Caco-2 (cell line): ENCODE measurements at regions not wholly inside any gene's neighbourhood (a gene's known extent, or its start where the extent isn't known, plus 50 kb on each side); places are given as distances from the start of the nearest gene placed in this dataset.
"Not testable (repeated sequence)": the region's sequence is repeated elsewhere in the genome, so short reads cannot be mapped to it uniquely, and the experiment has no call there.

Experiments
- BruUV-seq: library from RNA; stranded (reverse); fragments of 400-500 nt; replicated peaks from 2 replicates; lab custom pipeline; 2021; lab: Mats Ljungman, UMichigan
- CTCF ChIA-PET: fragments of 300-600 bp; sonication (Branson Sonifier 250); formaldehyde crosslinking; loops from one replicate; lab custom pipeline; 2022; ENCODE audit warnings: antibody characterized with exemption; lab: Charles Lee
- POLR2A ChIA-PET: fragments of 300-600 bp; sonication (Branson Sonifier 250); formaldehyde crosslinking; loops from one replicate; lab custom pipeline; 2022; ENCODE audit warnings: antibody characterized with exemption; lab: Charles Lee
- DNase-seq, 2 experiments: peaks; one replicate each; pipeline versions ENCODE4 v3.0.0 to v3.0.0-alpha.2; 2020 to 2022
- H3K27me3 ChIP-seq: replicated peaks from 2 replicates; pipeline ENCODE4 v1.6.0; 2011; ENCODE audit warnings: low read length; ENCODE audit not compliant: control insufficient read depth, insufficient read depth
- H3K36me3 ChIP-seq: 2 replicates; pipeline ENCODE4 v1.5.1; 2011; ENCODE audit warnings: low read length; ENCODE audit not compliant: control insufficient read depth, insufficient read depth
- H3K4me1 ChIP-seq: fragments of 250-450 bp; sonication (Bioruptor Pico); 2 replicates; pipeline ENCODE4 v1.5.1; 2020; ENCODE audit warnings: mild to moderate bottlenecking
- H3K4me3 ChIP-seq: 2 replicates; pipeline ENCODE4 v1.5.1; 2011; ENCODE audit warnings: low read depth, mild to moderate bottlenecking, control low read depth, low read length
- H3K9me3 ChIP-seq: fragments of 250-450 bp; sonication (Bioruptor Pico); 2 replicates; pipeline ENCODE4 v1.5.1; 2020; ENCODE audit warnings: mild to moderate bottlenecking, moderate library complexity
- H3K27ac Mint-ChIP-seq: one replicate; pipeline ENCODE4 v1.8.0; 2022; ENCODE audit warnings: mixed read lengths; ENCODE audit not compliant: unreplicated experiment
- H3K27me3 Mint-ChIP-seq: one replicate; pipeline ENCODE4 v1.8.0; 2022; ENCODE audit warnings: mixed read lengths; ENCODE audit not compliant: insufficient read depth, unreplicated experiment
- H3K36me3 Mint-ChIP-seq: one replicate; pipeline ENCODE4 v1.8.0; 2022; ENCODE audit warnings: mild to moderate bottlenecking, mixed read lengths; ENCODE audit not compliant: insufficient read depth, unreplicated experiment
- H3K4me1 Mint-ChIP-seq: one replicate; pipeline ENCODE4 v1.8.0; 2022; ENCODE audit warnings: low read depth, mixed read lengths; ENCODE audit not compliant: unreplicated experiment
- H3K4me3 Mint-ChIP-seq: one replicate; pipeline ENCODE4 v1.8.0; 2022; ENCODE audit warnings: mild to moderate bottlenecking, moderate library complexity, mixed read lengths; ENCODE audit not compliant: unreplicated experiment
- H3K9me3 Mint-ChIP-seq: one replicate; pipeline ENCODE4 v1.8.0; 2022; ENCODE audit warnings: mixed read lengths; ENCODE audit not compliant: unreplicated experiment
- intact Hi-C: fragments of 100-400 bp; cut with micrococcal nuclease; formaldehyde crosslinking; loops from one replicate; pipeline ENCODE4 v1.10.0; 2022; ENCODE audit not compliant: unreplicated experiment
- TF ChIP-seq, protein P1 (sequence below), 2 experiments: fragments of 200-600 bp in 1 of 2; IDR thresholded peaks; 1 replicate in 1 of 2; 2 replicates in 1 of 2; pipeline versions ENCODE4 v1.5.1 to v1.8.0; 2011 to 2022; ENCODE audit warnings: antibody characterized with exemption in 1 of 2, control low read depth in 1 of 2, inconsistent platforms in 1 of 2, low read depth in 1 of 2, low read length in 1 of 2, mild to moderate bottlenecking in 1 of 2, moderate library complexity in 1 of 2; ENCODE audit not compliant: insufficient read depth in 1 of 2, severe bottlenecking in 1 of 2, unreplicated experiment in 1 of 2

DNA sequence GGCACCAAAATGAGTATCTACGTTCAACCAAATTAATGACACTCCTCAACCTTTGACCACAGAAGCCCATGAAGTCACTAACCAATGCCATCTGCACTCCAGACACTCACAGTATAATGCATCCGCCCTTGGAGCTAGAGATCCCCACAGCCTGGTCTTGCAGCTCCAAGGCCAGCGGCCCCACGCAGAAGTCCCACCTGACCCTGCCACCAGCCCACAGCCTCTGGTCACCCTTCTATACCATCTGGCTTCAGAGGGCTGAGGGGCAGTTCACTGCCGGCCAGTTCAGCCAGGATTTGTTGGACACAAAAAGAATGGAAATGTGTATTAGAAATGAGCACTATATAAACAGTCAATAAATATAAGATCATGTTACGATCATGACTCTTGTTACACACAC lies 211.2 kb downstream of the RRAGC start:
- BruUV-seq: no TSS peak
- Mint-ChIP-seq H3K9me3 (no peaks in the 10 kb centered on the region), H3K27ac (no peak overlapping the region)

GRCh38 chr1:38647341-38647740 lies 212.2 kb downstream of the RRAGC start:
- intact Hi-C loops, H3K27ac Mint-ChIP-seq, H3K9me3 Mint-ChIP-seq, H3K36me3 Mint-ChIP-seq, H3K4me1 Mint-ChIP-seq, CTCF ChIA-PET, H3K27me3 ChIP-seq, BruUV-seq, H3K27me3 Mint-ChIP-seq, POLR2A ChIA-PET, DNase-seq, H3K9me3 ChIP-seq, H3K4me3 Mint-ChIP-seq, H3K4me3 ChIP-seq, H3K4me1 ChIP-seq, H3K36me3 ChIP-seq: not testable (repeated sequence)

More for the DNA sequence above, 211.2 kb downstream of the RRAGC start:
- CTCF ChIA-PET: no interaction called here
- Histone ChIP-seq H3K36me3 (no peaks in the 10 kb centered on the region), H3K27me3 (no peaks in the 10 kb centered on the region), H3K4me3 (no peak overlapping the region), H3K9me3 (no peaks in the 10 kb centered on the region), H3K4me1 (no peaks in the 10 kb centered on the region)
- Mint-ChIP-seq H3K27me3 (no peaks in the 10 kb centered on the region), H3K36me3 (no peaks in the 10 kb centered on the region), H3K4me3 (no peak overlapping the region), H3K4me1 (no peaks in the 10 kb centered on the region)
- POLR2A ChIA-PET: no interaction called here
- intact Hi-C loops: no loop called here
- TF ChIP-seq, protein P1, sequence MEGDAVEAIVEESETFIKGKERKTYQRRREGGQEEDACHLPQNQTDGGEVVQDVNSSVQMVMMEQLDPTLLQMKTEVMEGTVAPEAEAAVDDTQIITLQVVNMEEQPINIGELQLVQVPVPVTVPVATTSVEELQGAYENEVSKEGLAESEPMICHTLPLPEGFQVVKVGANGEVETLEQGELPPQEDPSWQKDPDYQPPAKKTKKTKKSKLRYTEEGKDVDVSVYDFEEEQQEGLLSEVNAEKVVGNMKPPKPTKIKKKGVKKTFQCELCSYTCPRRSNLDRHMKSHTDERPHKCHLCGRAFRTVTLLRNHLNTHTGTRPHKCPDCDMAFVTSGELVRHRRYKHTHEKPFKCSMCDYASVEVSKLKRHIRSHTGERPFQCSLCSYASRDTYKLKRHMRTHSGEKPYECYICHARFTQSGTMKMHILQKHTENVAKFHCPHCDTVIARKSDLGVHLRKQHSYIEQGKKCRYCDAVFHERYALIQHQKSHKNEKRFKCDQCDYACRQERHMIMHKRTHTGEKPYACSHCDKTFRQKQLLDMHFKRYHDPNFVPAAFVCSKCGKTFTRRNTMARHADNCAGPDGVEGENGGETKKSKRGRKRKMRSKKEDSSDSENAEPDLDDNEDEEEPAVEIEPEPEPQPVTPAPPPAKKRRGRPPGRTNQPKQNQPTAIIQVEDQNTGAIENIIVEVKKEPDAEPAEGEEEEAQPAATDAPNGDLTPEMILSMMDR (IDR thresholded peaks at IDR 0.05; ENCODE audit: insufficient read depth in 1 of 2, low read depth in 1 of 2, low read length in 1 of 2, severe bottlenecking in 1 of 2, unreplicated experiment in 1 of 2): no peak
- no peak for DNase-seq

GRCh38 chr1:38644092-38644491 lies 215.5 kb downstream of the RRAGC start:
- no TSS peak for BruUV-seq
- Mint-ChIP-seq H3K4me3 (no peak overlapping the region), H3K27ac (no peak overlapping the region), H3K27me3 (peaks cover 3% of the 10 kb centered on the region), H3K9me3 (no peaks in the 10 kb centered on the region), H3K36me3 (no peaks in the 10 kb centered on the region), H3K4me1 (no peaks in the 10 kb centered on the region)
- Histone ChIP-seq H3K27me3 (no peaks in the 10 kb centered on the region), H3K4me1 (no peaks in the 10 kb centered on the region), H3K9me3 (no peaks in the 10 kb centered on the region), H3K4me3 (no peak overlapping the region), H3K36me3 (no peaks in the 10 kb centered on the region)
- intact Hi-C loops: no loop called here
- ChIA-PET CTCF (no interaction called here), POLR2A (no interaction called here)
- TF ChIP-seq, protein P1 (IDR thresholded peaks at IDR 0.05; ENCODE audit: insufficient read depth in 1 of 2, low read depth in 1 of 2, low read length in 1 of 2, severe bottlenecking in 1 of 2, unreplicated experiment in 1 of 2): no peak
- DNase-seq: no peak

DNA sequence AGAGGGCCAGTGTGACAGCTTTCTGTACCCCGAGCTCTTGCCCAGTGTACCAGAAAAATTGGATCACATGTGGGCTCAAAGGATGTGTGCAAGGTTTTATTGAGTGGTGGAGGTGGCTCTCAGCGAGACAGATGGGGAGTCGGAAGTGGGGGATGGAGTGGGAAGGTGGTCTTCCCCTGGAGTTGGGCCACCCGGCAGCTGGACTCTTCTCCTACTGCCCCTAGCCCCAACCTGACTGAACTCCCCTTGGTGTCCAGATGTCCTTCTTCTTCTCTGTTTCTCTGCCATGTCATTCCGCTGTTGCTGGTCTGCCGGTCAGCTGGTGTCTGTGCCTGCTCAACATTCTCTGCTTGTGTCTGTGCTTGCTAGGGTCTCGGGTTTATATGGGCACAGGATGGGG lies 217.9 kb downstream of the RRAGC start:
- H3K36me3 ChIP-seq: no peaks in the 10 kb centered on the region
- TF ChIP-seq, protein P1 (IDR thresholded peaks at IDR 0.05; ENCODE audit: insufficient read depth in 1 of 2, low read depth in 1 of 2, low read length in 1 of 2, severe bottlenecking in 1 of 2, unreplicated experiment in 1 of 2): no peak
- intact Hi-C loops: no loop called here
- Mint-ChIP-seq H3K4me1 (no peaks in the 10 kb centered on the region), H3K27me3 (peaks cover 9% of the 10 kb centered on the region), H3K27ac (no peak overlapping the region), H3K9me3 (no peaks in the 10 kb centered on the region), H3K4me3 (no peak overlapping the region), H3K36me3 (no peaks in the 10 kb centered on the region)
- no TSS peak for BruUV-seq
- DNase-seq: no peak
- POLR2A ChIA-PET: no interaction called here
- CTCF ChIA-PET: no interaction called here
- no peaks in the 10 kb centered on the region for H3K4me1 ChIP-seq
- no peaks in the 10 kb centered on the region for H3K9me3 ChIP-seq
- H3K4me3 ChIP-seq: no peak overlapping the region
- H3K27me3 ChIP-seq: no peaks in the 10 kb centered on the region
